ENCODE measurements at regions not wholly inside any gene's neighbourhood (a gene's known extent, or its start where the extent isn't known, plus 50 kb on each side); places are given as distances from the start of the nearest gene placed in this dataset.

- H3K27me3 Mint-ChIP-seq (ENCODE audit: low read depth): peaks cover 2% of the 10 kb centered on the region; the same call in 1 of the 2 replicates
- H3K23ac ChIP-seq (ENCODE audit: insufficient read length, low read depth, low read length): no peak overlapping the region
- H3K27ac Mint-ChIP-seq: peak overlapping the region in 1 of 3 experiments; percentile 46; a peak in 1 of 7 replicates
- H3K4me3 Mint-ChIP-seq: no peak overlapping the region
- no peak overlapping the region for H2BK5ac ChIP-seq (ENCODE audit: insufficient read length, low read length)
- no peaks in the 10 kb centered on the region for H4K20me1 ChIP-seq (ENCODE audit: control insufficient read depth, insufficient read depth, insufficient read length)
- H3K4me2 ChIP-seq (ENCODE audit: insufficient read depth, insufficient read length, low read length): no peak overlapping the region
- no peak overlapping the region for H2AK5ac ChIP-seq (ENCODE audit: insufficient read length, low read length)
- H3K14ac ChIP-seq (ENCODE audit: insufficient read depth, low read length): no peak overlapping the region
- no peak overlapping the region for H3T11ph ChIP-seq (ENCODE audit: low read length)
- H4K8ac ChIP-seq (replicated peaks; ENCODE audit: insufficient read length, low read depth, low read length): no peak overlapping the region
- no peaks in the 10 kb centered on the region for H3K79me1 ChIP-seq (ENCODE audit: insufficient read depth, low read depth, low read length, poor library complexity, severe bottlenecking)
- no peak overlapping the region for H3K4ac ChIP-seq (ENCODE audit: low read depth, low read length)
- H2BK12ac ChIP-seq (ENCODE audit: insufficient read length, low read depth, low read length): no peak overlapping the region
- H3K27ac ChIP-seq (ENCODE audit: insufficient read length, low read depth, low read length): no peak overlapping the region
- no peak overlapping the region for H2AFZ ChIP-seq (ENCODE audit: low read length)
- DNase-seq: no peak
- H3K4me1 Mint-ChIP-seq: peaks cover 18 to 38% of the 10 kb centered on the region in 2 experiments
- no peaks in the 10 kb centered on the region for H3K23me2 ChIP-seq (ENCODE audit: insufficient read length, low read depth, low read length, poor library complexity, severe bottlenecking)
- no peak overlapping the region for H3K56ac ChIP-seq (ENCODE audit: insufficient read length, low read depth, low read length)
- no peak overlapping the region for H2BK120ac ChIP-seq (ENCODE audit: low read depth, low read length, poor library complexity, severe bottlenecking)
- H3K9me3 Mint-ChIP-seq: peaks cover 13% of the 10 kb centered on the region in 2 experiments
- no peaks in the 10 kb centered on the region for H3K27me3 ChIP-seq (ENCODE audit: insufficient read depth, low read length)
- H3K36me3 Mint-ChIP-seq (ENCODE audit: insufficient read depth in 1 of 3, low read depth in 3 of 3): peaks cover 0 to 13% (median 0%) of the 10 kb centered on the region in 3 experiments; a peak in 3 of 7 replicates
- peaks cover 6% of the 10 kb centered on the region; the same call in 1 of the 2 replicates for H3K4me1 ChIP-seq (ENCODE audit: insufficient read depth, low read length)
- H4K5ac ChIP-seq (ENCODE audit: insufficient read length, low read depth, low read length): no peak overlapping the region
- TF ChIP-seq CTCF (conservative IDR thresholded peaks at IDR 0.05): no peak
- H2BK20ac ChIP-seq (ENCODE audit: low read depth, low read length, poor library complexity, severe bottlenecking): no peak overlapping the region
- no CpG with 5 or more reads among the region's 7 CpGs for WGBS (ENCODE audit: extremely low coverage, insufficient read length, low lambda C conversion rate)
- H3K18ac ChIP-seq (ENCODE audit: insufficient read length, low read depth, low read length): peak overlapping the region; percentile 36
- H3K9ac ChIP-seq (ENCODE audit: extremely low read depth, insufficient read length, low read length): no peak overlapping the region
- H3K79me2 ChIP-seq (ENCODE audit: insufficient read depth, low read length): no peaks in the 10 kb centered on the region
- no peaks in the 10 kb centered on the region for H3K9me3 ChIP-seq (ENCODE audit: control insufficient read depth, low read depth, low read length)
- no peak overlapping the region for H4K91ac ChIP-seq (ENCODE audit: insufficient read length, low read depth, low read length)
- no peak overlapping the region for H2BK15ac ChIP-seq (ENCODE audit: low read depth, low read length)
Observed at GRCh38 chr22:27626675-27627443, 174.7 kb downstream of the MN1 start.
